PFSK-1 (cell line): ENCODE measurements at regions not wholly inside any gene's neighbourhood (a gene's known extent, or its start where the extent isn't known, plus 50 kb on each side); places are given as distances from the start of the nearest gene placed in this dataset.

Experiments used
- FOXP2 ChIP-seq: optimal IDR thresholded peaks from 2 replicates; pipeline ENCODE3; 2011; ENCODE audit warnings: borderline replicate concordance, control low read depth, inconsistent platforms; ENCODE audit not compliant: insufficient read depth; ENCODE audit errors: extremely low read length, extremely low read depth
- SIN3A ChIP-seq: IDR thresholded peaks from 2 replicates; pipeline ENCODE4 v1.6.1; 2012; ENCODE audit warnings: mild to moderate bottlenecking, low read length, moderate library complexity, borderline replicate concordance; ENCODE audit not compliant: insufficient read depth
- TF ChIP-seq, protein P1 (sequence below), 2 experiments: IDR thresholded peaks; 2 replicates each; pipeline versions ENCODE4 v1.6.1 to v1.8.0; 2011 to 2012; ENCODE audit warnings: low read depth in 2 of 2, low read length in 2 of 2, control low read depth in 1 of 2, inconsistent platforms in 1 of 2, mild to moderate bottlenecking in 1 of 2, moderate library complexity in 1 of 2; ENCODE audit not compliant: insufficient read depth in 1 of 2

DNA sequence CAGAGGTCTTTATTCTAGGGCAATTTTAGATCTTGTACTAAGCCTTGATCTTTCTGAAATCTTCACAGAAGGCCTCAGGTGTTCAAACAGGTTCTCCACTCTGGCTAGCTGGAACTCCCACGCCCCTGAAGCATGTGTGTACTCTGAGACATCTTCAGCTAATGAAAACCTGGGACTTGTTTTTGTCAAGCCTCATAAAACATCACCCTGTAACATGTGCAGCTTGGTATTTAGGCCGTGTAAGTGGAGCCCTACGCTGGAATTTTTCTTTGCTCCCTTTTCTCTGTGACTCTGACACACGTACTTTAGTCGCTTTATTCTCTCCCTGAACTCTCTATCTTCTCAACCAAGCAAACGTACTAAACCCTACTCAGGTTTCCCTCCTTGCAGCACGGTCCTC, 701.9 kb upstream of the ZP4 start:
- TF ChIP-seq, protein P1, sequence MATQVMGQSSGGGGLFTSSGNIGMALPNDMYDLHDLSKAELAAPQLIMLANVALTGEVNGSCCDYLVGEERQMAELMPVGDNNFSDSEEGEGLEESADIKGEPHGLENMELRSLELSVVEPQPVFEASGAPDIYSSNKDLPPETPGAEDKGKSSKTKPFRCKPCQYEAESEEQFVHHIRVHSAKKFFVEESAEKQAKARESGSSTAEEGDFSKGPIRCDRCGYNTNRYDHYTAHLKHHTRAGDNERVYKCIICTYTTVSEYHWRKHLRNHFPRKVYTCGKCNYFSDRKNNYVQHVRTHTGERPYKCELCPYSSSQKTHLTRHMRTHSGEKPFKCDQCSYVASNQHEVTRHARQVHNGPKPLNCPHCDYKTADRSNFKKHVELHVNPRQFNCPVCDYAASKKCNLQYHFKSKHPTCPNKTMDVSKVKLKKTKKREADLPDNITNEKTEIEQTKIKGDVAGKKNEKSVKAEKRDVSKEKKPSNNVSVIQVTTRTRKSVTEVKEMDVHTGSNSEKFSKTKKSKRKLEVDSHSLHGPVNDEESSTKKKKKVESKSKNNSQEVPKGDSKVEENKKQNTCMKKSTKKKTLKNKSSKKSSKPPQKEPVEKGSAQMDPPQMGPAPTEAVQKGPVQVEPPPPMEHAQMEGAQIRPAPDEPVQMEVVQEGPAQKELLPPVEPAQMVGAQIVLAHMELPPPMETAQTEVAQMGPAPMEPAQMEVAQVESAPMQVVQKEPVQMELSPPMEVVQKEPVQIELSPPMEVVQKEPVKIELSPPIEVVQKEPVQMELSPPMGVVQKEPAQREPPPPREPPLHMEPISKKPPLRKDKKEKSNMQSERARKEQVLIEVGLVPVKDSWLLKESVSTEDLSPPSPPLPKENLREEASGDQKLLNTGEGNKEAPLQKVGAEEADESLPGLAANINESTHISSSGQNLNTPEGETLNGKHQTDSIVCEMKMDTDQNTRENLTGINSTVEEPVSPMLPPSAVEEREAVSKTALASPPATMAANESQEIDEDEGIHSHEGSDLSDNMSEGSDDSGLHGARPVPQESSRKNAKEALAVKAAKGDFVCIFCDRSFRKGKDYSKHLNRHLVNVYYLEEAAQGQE (IDR thresholded peaks at IDR 0.05; ENCODE audit: insufficient read depth in 1 of 2, low read depth in 2 of 2, low read length in 2 of 2), result no peak
- TF ChIP-seq FOXP2, result no peak
- no peak for TF ChIP-seq SIN3A
